Islet precursor cell (in vitro differentiated cells): ENCODE measurements at regions not wholly inside any gene's neighbourhood (a gene's known extent, or its start where the extent isn't known, plus 50 kb on each side); places are given as distances from the start of the nearest gene placed in this dataset.
"Not testable (repeated sequence)": the region's sequence is repeated elsewhere in the genome, so short reads cannot be mapped to it uniquely, and the experiment has no call there.

Experiments
- DNase-seq: peaks from one replicate; pipeline ENCODE4 v3.0.0-alpha.2; 2018

GRCh38 chr16:35590913-35591312 lies 2131.5 kb downstream of the TP53TG3F start:
- not testable (repeated sequence) for DNase-seq

DNA sequence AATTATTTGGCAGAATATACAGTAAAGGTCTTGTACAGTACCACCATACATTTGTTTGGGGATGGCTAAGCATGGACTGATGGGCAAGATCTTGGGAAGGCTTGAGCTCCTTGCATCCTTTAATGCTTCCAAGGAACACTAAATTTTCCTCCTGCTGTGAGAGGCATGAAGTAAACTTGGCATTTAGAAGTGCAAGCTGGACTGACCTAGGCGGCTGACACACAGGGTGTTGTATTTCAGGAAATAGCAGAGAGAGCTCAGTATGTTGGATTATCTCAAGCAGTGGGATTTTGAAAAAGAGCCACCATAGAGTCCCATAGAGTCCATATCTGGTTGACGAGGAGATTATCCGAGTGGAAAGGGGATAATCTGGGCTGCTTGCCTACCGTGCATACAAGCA lies 2137.1 kb downstream of the TP53TG3F start:
- DNase-seq, result no peak

GRCh38 chr16:35598696-35599332 lies 2139.4 kb downstream of the TP53TG3F start:
- DNase-seq, result no peak

- DNase-seq, result no peak
Measured at GRCh38 chr16:35599429-35600160, 2140.2 kb downstream of the TP53TG3F start.

- not testable (repeated sequence) for DNase-seq
Measured at GRCh38 chr16:35600161-35600555, 2140.7 kb downstream of the TP53TG3F start.

DNA sequence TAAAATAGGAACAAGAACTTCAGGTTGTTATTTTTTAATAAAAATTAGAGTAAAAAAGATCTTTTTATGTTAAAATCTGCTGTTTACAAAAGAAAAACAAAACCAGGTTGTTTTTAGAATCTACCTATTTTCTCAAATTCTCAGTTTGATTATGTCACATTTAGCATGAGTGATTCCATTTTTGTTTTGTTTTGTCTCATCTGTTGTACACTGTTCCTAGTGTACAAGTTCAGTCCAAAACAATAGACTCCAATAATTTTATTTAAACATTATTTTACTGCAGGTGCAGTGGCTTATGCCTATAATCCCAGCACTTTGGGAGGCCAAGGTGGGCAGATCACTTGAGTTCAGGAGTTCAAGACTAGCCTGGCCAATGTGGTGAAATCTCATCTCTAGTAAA lies 2142.7 kb downstream of the TP53TG3F start:
- DNase-seq, result no peak

DNA sequence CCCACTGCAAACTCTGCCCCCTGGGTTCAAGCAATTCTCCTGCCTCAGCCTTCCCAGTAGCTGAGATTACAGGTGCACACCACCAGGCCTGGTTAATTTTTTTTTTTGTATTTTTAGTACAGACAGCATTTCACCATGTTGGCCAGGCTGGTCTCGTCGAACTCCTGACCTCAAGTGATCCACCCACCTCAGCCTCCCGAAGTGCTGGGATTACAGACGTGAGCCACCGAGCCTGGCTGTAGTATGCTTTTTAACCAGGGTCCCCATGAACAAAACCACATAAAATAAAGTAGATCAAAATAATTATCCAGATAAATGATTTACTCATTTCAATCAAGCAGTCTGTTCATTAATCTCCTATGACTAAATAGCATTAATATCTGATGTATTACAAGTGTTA lies 2144.0 kb downstream of the TP53TG3F start:
- not testable (repeated sequence) for DNase-seq

DNA sequence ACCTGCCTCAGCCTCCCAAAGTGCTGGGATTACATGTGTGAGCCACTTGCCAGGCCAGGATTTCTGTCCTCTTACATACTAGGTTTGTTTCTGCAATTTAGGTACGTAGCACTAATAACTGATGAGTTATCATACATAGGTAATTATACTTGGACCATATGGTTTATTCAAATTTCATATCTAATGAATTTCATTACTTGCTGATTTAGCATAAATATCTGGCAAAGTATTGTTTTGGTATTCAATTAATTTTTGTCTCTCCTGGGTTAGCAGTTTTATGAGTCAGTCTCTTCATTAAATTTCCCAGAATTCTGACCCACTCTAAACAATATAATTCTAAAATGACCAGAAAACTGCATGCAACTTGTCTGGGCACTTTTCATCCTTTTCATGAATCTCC lies 2146.5 kb downstream of the TP53TG3F start:
- DNase-seq, result no peak

GRCh38 chr16:35614883-35615282 lies 2155.5 kb downstream of the TP53TG3F start:
- not testable (repeated sequence) for DNase-seq

DNA sequence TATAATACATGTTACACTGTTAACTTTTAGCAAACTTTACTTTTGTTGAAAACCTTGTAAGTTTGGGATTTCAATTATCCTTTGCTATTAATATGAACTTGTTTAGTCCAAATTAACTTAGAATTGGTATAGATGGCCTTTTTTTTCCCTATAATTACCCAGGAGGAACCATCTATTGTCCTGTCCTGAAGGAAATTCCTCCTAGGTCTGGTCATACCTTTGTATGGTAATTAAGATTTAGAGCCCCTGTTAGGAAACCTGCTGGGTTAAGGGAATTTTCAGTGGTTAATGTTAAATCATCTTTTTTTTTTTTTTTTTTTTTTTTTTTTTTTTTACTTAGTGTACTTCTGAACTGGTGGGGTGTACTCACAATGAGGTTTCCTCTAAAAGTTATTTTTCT lies 2159.8 kb downstream of the TP53TG3F start:
- not testable (repeated sequence) for DNase-seq

GRCh38 chr16:35626041-35626440 lies 2166.6 kb downstream of the TP53TG3F start:
- no peak for DNase-seq

DNA sequence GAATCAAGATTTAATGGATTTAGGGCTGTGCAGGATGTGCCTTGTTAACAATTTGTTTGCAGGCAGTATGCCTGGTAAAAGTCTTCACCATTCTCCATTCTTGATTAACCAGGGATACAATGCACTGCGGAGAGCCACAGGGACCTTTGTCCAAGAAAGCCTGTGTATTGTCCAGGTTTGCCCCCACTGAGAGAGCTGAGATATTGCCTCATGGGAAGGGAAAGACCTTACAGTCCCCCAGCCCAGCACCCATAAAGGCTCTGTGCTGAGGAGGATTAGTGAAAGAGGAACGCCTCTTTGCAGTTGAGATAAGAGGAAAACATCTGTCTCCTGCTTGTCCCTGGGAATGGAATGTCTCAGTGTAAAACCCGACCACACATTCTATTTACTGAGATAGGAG lies 2169.6 kb downstream of the TP53TG3F start:
- DNase-seq, result no peak

- DNase-seq, result no peak
Measured at GRCh38 chr16:35631261-35631945, 2172.0 kb downstream of the TP53TG3F start.

DNA sequence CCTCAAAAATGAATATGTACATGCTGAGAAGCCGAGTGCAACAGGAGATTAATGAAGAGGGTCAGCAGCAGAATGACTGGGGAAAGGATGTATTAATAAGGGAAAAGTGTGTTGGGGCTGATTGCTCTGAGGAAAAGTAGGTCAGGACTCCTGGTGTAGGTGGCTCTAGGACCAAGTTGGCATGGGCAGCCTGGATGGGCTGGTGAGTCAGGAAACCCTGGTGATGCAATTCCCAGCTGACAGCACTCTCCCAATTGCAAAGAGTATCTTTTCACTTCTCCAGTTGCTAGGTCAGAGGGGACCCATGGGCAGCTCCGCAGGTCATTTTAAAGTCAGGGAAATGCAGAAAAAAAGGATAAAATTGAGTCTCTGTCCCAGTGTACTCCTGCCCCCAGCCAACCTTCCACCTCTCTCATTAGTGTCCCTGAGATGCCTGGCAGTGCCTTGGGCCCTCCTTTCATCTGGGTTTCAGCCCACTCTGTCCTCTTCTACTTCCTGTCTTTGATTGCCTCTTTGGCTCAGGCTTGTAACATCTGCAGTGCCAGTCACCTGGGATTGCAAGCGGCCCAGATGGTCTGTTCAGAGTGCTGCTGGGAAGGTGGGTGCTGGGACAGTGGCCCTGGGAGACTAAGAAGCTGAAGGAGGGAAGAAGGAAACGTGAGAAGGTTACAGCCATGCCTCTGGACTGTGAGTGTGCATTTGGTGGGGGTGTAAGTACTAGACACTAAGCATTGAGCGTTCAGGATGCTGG lies 2177.2 kb downstream of the TP53TG3F start:
- no peak for DNase-seq

- DNase-seq, result no peak
Measured at GRCh38 chr16:35637683-35638082, 2178.3 kb downstream of the TP53TG3F start.

DNA sequence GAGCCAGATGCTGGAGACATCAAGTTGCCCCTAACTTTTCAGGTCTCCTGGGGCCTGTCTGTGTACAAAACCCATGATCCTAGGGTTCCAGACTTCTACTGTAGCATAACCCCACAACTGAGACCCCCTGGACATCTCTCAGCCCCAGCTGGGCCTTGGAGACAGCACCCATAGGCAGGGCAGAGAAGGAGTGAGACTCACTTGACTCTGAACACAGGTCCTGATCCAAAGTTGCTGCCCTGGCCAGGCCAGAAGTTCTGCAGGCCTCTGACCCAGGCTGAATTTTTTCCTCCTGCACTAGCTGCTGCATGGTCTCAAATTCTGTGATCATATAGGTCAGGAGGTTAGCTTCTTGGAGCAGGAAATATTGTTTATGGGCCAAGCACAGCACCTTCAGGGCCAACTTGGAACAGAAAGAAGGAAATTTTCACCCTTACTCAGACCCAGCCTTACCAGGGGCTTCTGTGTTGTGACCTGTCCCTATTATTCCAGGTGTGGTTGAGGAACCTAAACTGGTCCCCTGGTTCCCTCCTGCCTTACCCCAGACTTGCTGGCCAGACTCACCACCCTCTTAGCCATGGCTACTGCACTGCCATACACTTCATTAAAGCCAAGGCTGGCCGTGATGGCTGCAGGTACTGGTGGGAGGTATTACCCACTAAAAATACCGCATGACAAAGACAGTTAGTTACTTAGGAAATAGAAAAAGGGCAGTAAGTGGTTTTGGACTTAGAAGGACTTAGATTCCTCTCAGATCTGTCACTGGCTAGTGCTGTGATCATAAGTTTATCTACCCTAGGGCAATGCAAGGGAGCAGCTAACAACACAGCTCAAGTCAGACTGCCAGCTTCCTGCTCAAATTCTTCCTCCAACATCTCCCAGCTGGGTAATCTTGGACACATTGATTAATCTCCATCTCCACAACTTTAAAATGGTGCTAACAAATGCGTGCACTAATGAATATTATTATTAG lies 2180.1 kb downstream of the TP53TG3F start:
- no peak for DNase-seq

DNA sequence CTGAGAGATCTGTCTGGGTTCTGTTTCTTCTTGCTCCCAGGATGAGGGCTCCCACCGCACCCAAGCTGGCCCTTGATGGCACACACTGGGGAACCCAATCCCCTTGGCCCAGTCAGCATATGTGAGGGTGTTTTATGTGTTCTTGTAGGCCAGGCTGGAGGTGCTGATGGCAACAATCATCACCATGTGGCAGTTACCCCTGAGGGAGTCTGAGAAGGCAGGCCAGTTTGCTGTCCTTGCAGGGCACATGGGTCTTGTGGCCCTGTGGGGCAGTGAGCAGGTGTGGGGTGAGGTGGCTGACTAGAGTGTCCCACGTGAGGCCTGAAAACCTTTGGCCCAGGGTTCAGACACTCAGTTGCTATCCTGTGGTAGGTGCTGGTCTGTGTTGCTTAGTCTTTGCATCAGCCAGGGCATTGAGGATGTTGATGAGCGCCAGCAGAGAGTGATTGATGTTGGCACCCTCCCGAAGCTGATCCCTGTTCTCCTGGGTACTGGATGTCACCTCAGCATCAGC lies 2183.0 kb downstream of the TP53TG3F start:
- DNase-seq, result no peak

DNA sequence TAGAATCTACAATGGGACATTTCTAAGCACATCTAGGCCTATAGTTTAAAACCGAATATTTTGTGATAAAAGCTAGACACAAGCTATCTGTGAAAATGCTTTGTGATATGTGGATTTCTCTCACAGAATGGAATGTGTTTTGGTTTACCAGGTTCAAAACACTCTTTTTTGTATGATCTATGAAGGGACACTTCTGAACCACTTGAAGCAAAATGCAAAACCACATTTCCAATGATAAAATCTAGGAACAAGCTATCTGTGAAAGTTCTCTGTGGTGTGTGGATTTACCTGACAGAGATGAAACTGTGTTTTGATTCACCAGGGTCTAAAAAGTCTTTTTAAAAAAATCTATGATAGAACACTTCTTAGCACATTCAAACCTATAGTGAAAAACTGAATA lies 2192.4 kb downstream of the TP53TG3F start:
- no peak for DNase-seq

DNA sequence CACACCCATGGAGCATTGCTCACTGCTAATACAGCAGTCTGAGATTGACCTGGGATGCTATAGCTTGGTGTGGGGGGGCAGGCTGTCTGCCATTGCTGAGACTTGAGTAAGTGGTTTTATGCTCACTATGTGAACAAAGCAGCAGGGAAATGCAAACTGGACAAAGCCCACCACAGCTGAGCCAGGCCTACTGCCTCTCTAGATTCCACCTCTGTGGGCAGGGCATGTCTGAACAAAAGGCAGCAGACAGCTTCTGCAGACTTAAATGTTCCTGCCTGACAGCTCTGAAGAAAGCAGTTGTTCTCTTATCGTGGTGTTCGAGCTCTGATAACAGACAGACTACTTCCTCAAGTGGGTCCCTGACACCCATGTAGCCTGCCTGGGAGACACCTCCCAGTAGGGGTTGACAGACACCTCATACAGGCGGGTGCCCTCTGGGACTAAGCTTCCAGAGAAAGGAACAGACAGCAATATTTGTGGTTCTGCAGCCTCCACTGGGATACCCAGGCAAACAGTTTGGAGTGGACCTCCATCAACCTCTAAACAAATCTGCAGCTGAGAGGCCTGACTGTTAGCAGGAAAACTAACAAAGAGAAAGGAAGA lies 2204.8 kb downstream of the TP53TG3F start:
- DNase-seq, result no peak

DNA sequence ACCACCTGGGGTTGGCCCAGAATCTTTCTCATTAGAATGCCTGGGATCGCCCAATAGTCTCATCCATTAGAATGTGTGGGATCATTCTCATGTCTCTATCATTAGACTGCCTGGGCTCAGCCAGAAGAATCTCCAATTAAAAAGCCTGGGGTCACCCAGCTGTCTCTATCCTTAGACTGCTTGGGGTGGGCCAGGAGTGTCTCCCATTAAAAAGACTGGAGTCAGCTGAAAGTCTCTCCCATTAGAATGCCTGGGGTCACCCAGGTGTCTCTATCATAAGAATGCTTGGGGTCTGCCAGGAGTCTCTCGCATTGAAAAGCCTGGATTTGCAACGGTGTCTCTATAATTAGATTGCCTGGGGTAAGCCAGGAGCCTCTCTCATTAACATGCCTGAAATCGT lies 2225.7 kb downstream of the TP53TG3F start:
- DNase-seq, result no peak

DNA sequence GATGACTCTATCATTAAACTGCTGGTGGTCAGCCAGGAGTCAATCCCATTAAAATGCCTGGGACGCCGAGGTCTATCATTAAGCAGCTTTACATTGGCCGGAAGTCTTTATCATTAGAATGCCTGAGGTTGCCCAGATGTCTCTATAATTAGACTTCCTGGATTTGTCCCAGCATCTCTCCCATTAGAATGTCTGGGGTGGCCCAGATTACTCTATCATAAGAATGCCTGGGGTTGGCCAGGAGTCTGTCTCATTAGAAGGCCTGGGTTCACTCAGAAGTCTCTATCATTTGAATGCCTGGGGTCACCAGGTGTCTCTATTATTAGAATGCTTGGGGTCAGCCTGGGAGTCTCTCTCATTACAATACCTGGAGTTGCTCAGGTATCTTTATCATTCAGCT lies 2227.2 kb downstream of the TP53TG3F start:
- no peak for DNase-seq
